ENCODE measurements at regions not wholly inside any gene's neighbourhood (a gene's known extent, or its start where the extent isn't known, plus 50 kb on each side); places are given as distances from the start of the nearest gene placed in this dataset.
"Not testable (repeated sequence)": the region's sequence is repeated elsewhere in the genome, so short reads cannot be mapped to it uniquely, and the experiment has no call there.

- DNase-seq, result no peak
Measured at GRCh38 chr9:81424431-81424830, 264.9 kb downstream of the TLE1 start.

- DNase-seq, result no peak
Measured at GRCh38 chr9:81423589-81424326, 265.6 kb downstream of the TLE1 start.

GRCh38 chr9:81421090-81421489, 268.3 kb downstream of the TLE1 start:
- DNase-seq, result not testable (repeated sequence)

GRCh38 chr9:81420024-81420423, 269.3 kb downstream of the TLE1 start:
- DNase-seq, result no peak

GRCh38 chr9:81417941-81418340, 271.4 kb downstream of the TLE1 start:
- DNase-seq, result no peak

GRCh38 chr9:81417299-81417675, 272.1 kb downstream of the TLE1 start:
- no peak for DNase-seq

GRCh38 chr9:81416476-81417298, 272.7 kb downstream of the TLE1 start:
- DNase-seq, result no peak

- no peak for DNase-seq
Measured at GRCh38 chr9:81414836-81415235, 274.5 kb downstream of the TLE1 start.

- no peak for DNase-seq
Measured at GRCh38 chr9:81411961-81412360, 277.4 kb downstream of the TLE1 start.

GRCh38 chr9:81410201-81410600, 279.1 kb downstream of the TLE1 start:
- DNase-seq, result peak; percentile 58

GRCh38 chr9:81408951-81409350, 280.4 kb downstream of the TLE1 start:
- no peak for DNase-seq

GRCh38 chr9:81404931-81405598, 284.3 kb downstream of the TLE1 start:
- no peak for DNase-seq

- DNase-seq, result no peak
Measured at GRCh38 chr9:81397481-81398381, 291.6 kb downstream of the TLE1 start.

GRCh38 chr9:81396528-81396927, 292.8 kb downstream of the TLE1 start:
- no peak for DNase-seq

- no peak for DNase-seq
Measured at GRCh38 chr9:81395676-81396054, 293.7 kb downstream of the TLE1 start.

- no peak for DNase-seq
Measured at GRCh38 chr9:81394881-81395675, 294.3 kb downstream of the TLE1 start.

GRCh38 chr9:81393985-81394811, 295.1 kb downstream of the TLE1 start:
- DNase-seq, result no peak

GRCh38 chr9:81391457-81391825, 297.9 kb downstream of the TLE1 start:
- DNase-seq, result peak; percentile 59

- peak; percentile 64 for DNase-seq
Measured at GRCh38 chr9:81390792-81391456, 298.4 kb downstream of the TLE1 start.

GRCh38 chr9:81389569-81389993, 299.8 kb downstream of the TLE1 start:
- DNase-seq, result peak; percentile 91
